GM18858 (cell line): ENCODE measurements at regions not wholly inside any gene's neighbourhood (a gene's known extent, or its start where the extent isn't known, plus 50 kb on each side); places are given as distances from the start of the nearest gene placed in this dataset.
"Not testable (repeated sequence)": the region's sequence is repeated elsewhere in the genome, so short reads cannot be mapped to it uniquely, and the experiment has no call there.

Experiments used
- ATAC-seq: cut with Tn5 transposase; IDR thresholded peaks from one replicate; pipeline ENCODE4 v1.9.1; 2021; ENCODE audit not compliant: unreplicated experiment

DNA sequence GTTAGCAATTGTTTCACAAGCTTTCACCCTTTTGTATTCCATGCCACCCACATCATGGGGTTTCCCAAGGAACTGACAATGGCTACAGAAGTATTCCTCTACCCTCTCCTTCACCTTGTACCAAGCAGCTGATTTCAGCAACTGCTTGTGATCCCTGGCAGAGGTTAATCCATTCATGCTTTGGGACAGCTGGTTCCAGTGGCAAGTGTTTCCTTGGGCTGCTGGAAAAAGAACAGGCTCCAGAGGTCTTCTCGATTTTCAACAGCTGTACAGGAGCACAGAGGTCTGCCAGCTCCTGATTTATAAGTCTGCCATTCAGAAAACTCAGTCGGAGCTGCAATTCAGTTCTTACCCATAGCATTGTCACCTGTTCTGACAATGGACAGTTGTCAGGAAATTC is 239.2 kb upstream of the CWC22 start:
- no peak for ATAC-seq

DNA sequence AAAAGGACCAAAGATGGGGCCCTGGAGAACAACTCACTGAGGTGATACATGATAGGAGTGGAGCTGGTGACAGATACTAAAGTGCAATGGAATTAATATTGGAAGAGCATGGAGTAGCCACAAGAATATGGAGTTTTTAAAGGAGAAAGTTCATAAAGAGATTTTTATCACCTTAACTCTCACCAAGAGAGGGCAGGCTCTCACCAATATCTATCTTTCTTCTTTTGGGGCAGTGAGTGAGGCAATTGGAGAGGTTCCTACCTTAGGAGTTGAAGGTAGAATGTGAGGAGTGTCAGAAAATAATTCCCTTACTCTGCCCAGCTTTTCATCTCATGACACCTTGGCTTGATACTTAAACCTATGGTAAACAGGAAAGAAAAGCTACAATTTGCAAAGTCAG is 233.7 kb upstream of the CWC22 start:
- no peak for ATAC-seq

- ATAC-seq: no peak
Observed at GRCh38 chr2:180238729-180239128, 231.6 kb upstream of the CWC22 start.

DNA sequence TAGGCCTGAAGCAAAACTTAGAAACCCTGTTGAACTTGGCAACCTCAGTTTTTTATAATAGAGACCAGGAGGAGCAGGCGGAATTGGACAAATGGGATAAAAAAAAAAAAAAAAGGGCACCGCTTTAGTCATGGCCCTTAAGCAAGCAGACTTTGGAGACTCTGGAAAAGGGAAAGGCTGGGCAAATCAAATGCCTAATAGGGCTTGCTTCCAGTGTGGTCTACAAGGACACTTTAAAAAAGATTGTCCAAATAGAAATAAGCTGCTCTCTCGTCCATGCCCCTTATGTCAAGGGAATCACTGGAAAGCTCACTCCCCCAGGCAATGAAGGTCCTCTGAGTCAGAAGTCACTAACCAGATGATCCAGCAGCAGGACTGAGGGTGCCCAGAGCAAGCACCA is 229.0 kb upstream of the CWC22 start:
- not testable (repeated sequence) for ATAC-seq

GRCh38 chr2:180235506-180235905 is 228.4 kb upstream of the CWC22 start:
- ATAC-seq: not testable (repeated sequence)

GRCh38 chr2:180234991-180235390 is 227.9 kb upstream of the CWC22 start:
- ATAC-seq: not testable (repeated sequence)

- no peak for ATAC-seq
Observed at GRCh38 chr2:180231015-180231414, 223.9 kb upstream of the CWC22 start.

DNA sequence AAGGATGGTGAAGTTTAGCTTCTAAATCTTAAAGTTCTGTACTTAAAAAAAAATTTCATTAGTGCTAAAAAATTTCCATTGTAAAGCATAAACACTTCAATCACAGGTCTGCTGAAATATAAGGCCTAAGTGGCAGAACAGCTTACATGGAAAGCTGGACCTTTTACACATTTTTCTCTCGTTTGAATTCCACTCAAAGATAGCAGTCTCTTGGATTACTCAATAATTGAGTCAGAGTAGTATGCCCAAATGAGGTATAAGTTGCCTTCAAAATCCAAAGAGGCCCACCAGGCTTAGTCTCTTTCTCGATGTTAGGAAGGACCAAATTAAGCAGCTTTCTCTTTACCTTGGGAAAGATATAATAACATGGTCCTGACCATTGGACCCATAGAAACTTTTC is 220.4 kb upstream of the CWC22 start:
- ATAC-seq: no peak

- no peak for ATAC-seq
Observed at GRCh38 chr2:180225118-180225517, 218.0 kb upstream of the CWC22 start.

DNA sequence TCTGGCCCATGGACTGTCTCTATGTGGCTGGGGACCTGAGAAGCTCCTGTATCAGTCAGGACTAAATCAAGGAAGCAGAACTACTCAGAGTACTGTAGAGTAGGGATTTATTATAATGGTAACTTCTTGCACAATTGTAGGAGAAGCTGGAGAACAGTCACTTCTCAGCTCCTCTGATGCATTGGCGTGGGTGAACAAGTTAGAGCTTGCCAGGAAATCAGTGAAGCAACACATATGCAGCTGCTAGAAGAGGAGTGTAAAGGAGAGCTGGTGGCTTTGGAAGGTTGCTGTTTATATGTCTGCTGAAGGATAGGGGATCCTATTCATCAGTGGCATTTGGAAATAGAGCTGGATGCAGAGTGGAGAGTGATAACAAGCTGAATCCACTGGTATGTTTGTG is 215.5 kb upstream of the CWC22 start:
- no peak for ATAC-seq

DNA sequence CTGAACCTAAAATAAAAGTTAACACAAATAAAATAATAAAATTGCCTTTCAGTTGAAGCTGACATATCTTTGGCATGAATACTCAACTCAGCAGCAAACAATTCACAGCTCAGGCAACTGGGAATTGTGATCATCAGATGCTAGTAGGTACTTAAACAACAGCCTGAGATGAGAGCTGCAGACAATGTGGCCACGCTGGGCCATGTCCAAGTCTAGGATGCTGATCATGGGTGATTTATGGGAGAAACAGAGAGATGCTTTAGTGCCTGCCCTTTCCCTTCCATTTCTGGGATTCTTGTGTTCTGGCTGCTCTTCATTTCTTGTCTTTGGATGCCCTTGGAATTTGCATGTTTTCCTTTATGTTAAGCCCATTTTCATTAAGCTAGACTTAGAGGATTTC is 212.4 kb upstream of the CWC22 start:
- ATAC-seq: no peak

- no peak for ATAC-seq
Observed at GRCh38 chr2:180208841-180209240, 201.7 kb upstream of the CWC22 start.

DNA sequence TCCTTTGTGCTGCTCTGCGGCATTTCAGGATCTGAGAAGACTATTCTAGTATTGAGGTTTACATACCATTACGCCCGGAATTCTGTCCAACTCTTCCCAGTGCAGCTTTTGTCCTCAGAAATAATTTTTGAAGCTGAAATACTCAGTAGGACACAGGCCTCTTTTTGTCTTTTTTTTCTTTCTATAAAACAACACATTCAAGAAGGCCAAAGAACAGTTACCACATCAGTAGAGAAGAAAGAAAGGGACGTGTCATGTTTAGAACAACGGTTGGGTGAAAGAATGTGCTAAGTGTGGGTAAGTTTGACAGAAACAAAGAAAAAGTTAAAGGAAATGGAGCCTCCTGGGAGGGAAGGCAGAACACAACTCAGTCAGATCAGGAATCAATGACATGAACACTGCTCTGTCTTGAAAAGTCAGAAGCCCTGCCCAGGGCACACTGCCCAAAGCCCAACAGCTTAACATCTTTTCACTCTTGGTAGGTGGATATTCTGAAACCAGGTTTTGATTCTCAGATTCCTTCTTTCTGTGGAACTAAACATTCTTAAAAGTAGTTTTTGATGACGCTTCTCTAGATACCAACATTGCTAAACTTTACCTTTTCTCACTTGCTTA is 198.6 kb upstream of the CWC22 start:
- ATAC-seq: no peak

GRCh38 chr2:180203972-180204371 is 196.9 kb upstream of the CWC22 start:
- no peak for ATAC-seq

DNA sequence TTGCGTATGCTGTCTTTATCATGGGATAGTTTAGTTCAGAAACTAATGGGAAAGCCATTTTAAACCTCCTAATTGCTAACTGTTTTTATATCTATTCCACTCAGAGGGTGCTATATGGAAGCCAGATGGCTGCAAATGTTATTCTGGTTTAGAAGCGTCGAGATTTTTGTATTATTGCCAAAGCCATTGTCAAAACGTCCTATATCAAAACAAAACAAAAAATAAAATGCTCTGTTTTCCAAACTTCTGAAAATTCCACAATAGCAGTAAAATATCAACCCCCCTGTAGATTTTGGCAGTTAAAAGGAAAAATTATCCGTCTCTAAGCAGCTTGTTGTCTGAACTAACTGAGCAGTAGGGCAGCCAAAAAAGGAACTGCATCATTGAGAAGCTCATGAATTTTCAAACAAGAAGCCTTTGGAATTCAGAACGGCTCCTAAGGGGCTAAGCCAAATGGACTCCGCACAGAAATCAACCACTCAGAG is 195.4 kb upstream of the CWC22 start:
- ATAC-seq: no peak

- no peak for ATAC-seq
Observed at GRCh38 chr2:180196419-180196977, 189.4 kb upstream of the CWC22 start.

- no peak for ATAC-seq
Observed at GRCh38 chr2:180195847-180196246, 188.8 kb upstream of the CWC22 start.

DNA sequence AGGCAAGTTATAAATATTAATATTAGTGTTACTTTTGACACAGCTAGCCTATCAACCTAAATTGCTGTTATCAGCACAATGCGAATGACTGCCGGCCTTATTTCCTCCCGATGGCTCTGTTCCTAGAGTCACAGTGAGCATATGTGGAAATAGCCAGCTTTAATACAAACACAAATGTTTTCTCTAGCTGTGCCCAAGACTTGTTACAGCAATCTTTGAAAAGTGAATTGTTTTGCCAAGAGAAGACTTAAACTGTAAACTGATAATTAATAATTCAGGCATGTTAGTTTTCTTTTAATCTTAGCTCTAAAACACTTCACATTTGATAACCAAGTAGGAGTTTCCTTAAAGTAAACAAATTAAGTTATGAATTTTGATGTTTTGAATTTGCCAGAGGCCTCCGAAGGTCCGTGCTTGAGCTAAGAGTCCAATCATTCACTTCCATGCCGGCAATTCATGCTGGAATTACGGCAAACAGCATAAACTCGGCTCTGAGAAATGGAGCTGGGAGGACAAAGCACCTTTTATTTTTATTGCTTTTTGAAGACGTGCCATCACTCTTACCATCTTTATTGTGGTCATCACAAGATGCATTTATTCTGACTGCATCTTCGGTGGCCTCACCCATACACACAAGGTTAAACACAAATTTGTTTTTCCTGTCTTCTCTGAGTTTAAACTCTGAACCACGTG is 184.5 kb upstream of the CWC22 start:
- ATAC-seq: no peak

DNA sequence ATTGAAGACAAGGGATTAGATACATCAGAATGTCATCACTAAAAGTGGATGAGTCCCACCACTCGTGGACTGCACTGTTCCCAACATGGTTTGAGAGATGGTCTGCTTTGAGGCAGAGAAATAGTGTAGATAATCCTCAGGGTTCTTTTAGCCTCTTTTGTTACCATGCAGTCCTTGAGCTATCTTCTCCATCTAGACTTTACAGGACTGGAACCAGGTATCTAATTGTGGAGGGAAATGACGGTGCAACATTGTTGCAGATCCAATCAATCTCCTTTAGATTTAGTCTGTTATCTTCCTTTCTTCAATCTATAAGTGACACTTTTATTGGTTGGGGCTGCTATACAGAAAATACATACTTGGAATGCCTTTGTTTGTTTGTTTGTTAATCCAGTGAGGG is 183.8 kb upstream of the CWC22 start:
- ATAC-seq: no peak

- ATAC-seq: no peak
Observed at GRCh38 chr2:180187611-180188010, 180.5 kb upstream of the CWC22 start.

GRCh38 chr2:180184506-180184905 is 177.4 kb upstream of the CWC22 start:
- ATAC-seq: no peak

GRCh38 chr2:180180511-180180910 is 173.4 kb upstream of the CWC22 start:
- no peak for ATAC-seq
